ENCODE measurements at regions not wholly inside any gene's neighbourhood (a gene's known extent, or its start where the extent isn't known, plus 50 kb on each side); places are given as distances from the start of the nearest gene placed in this dataset.

GRCh38 chr21:15406791-15407190 is 323.0 kb upstream of the USP25 start:
- Histone ChIP-seq H3K4me1 (replicated peaks in 1 of 2; ENCODE audit: control insufficient read depth in 2 of 2, insufficient read depth in 2 of 2, low read length in 2 of 2) (no peaks in the 10 kb centered on the region), H3K36me3 (ENCODE audit: control insufficient read depth, insufficient read depth, low read length) (no peaks in the 10 kb centered on the region), H3K79me2 (ENCODE audit: control insufficient read depth, insufficient read depth, low read length) (no peaks in the 10 kb centered on the region), H3K27ac (ENCODE audit: extremely low read depth, low read depth, low read length) (no peak overlapping the region), H3K9me1 (ENCODE audit: control insufficient read depth, insufficient read depth, low read length) (no peaks in the 10 kb centered on the region), H3K27me3 (ENCODE audit: control insufficient read depth in 2 of 2, insufficient read depth in 2 of 2, low read length in 2 of 2) (no peaks in the 10 kb centered on the region; a peak in 1 of 5 replicates), H3K9ac (ENCODE audit: insufficient read depth in 1 of 2, low read depth in 2 of 2, low read length in 2 of 2) (no peak overlapping the region), H4K20me1 (replicated peaks; ENCODE audit: control insufficient read depth, insufficient read depth, low read length) (no peaks in the 10 kb centered on the region), H3K4me2 (ENCODE audit: insufficient read depth, low read length) (no peak overlapping the region), H3K4me3 (no peak overlapping the region), H3K9me3 (replicated peaks; ENCODE audit: control insufficient read depth, insufficient read depth, low read depth, low read length) (no peaks in the 10 kb centered on the region), H2AFZ (ENCODE audit: low read depth, low read length) (no peak overlapping the region)
- no peak for TF ChIP-seq ZBTB5 (IDR thresholded peaks at IDR 0.05)
- in situ Hi-C loops (cut with MboI) (no loop called here), intact Hi-C loops (cut with micrococcal nuclease) (no loop called here)
- ATAC-seq (no peak), FAIRE-seq (no peak), DNase-seq (ENCODE audit: extremely low read depth in 1 of 4, low spot score in 3 of 4) (no peak)
- POLR2A ChIA-PET = no interaction called here
- CTCF ChIA-PET (ENCODE audit: low intra/inter-chr PET ratio) = no interaction called here
- BruUV-seq (replicated peaks) = no TSS peak
- WGBS (ENCODE audit: insufficient coverage, low coverage, missing lambda C conversion rate) = 3% methylated on average over 4 of the region's 4 CpGs

- Histone ChIP-seq H4K20me1 (replicated peaks; ENCODE audit: control insufficient read depth, insufficient read depth, low read length) (no peaks in the 10 kb centered on the region), H3K9me3 (replicated peaks; ENCODE audit: control insufficient read depth, insufficient read depth, low read depth, low read length) (no peaks in the 10 kb centered on the region), H3K4me2 (ENCODE audit: insufficient read depth, low read length) (no peak overlapping the region), H3K9ac (ENCODE audit: insufficient read depth in 1 of 2, low read depth in 2 of 2, low read length in 2 of 2) (no peak overlapping the region), H3K4me1 (replicated peaks in 1 of 2; ENCODE audit: control insufficient read depth in 2 of 2, insufficient read depth in 2 of 2, low read length in 2 of 2) (no peaks in the 10 kb centered on the region), H3K27ac (ENCODE audit: extremely low read depth, low read depth, low read length) (no peak overlapping the region), H3K4me3 (no peak overlapping the region), H3K9me1 (ENCODE audit: control insufficient read depth, insufficient read depth, low read length) (no peaks in the 10 kb centered on the region), H3K27me3 (ENCODE audit: control insufficient read depth in 2 of 2, insufficient read depth in 2 of 2, low read length in 2 of 2) (no peaks in the 10 kb centered on the region; a peak in 1 of 5 replicates), H2AFZ (ENCODE audit: low read depth, low read length) (no peak overlapping the region), H3K36me3 (ENCODE audit: control insufficient read depth, insufficient read depth, low read length) (no peaks in the 10 kb centered on the region), H3K79me2 (ENCODE audit: control insufficient read depth, insufficient read depth, low read length) (no peaks in the 10 kb centered on the region)
- ATAC-seq (no peak), FAIRE-seq (no peak), DNase-seq (ENCODE audit: extremely low read depth in 1 of 4, low spot score in 3 of 4) (no peak)
- no TSS peak for BruUV-seq (replicated peaks)
- CTCF ChIA-PET (ENCODE audit: low intra/inter-chr PET ratio) = no interaction called here
- TF ChIP-seq BCL6 (CRISPR knock-in tag; IDR thresholded peaks at IDR 0.05) (no peak), CHD7 (IDR thresholded peaks at IDR 0.05; ENCODE audit: low read depth, low read length) (no peak)
- WGBS (ENCODE audit: insufficient coverage, low coverage, missing lambda C conversion rate) = 15% methylated on average over 5 of the region's 5 CpGs
- intact Hi-C loops (cut with micrococcal nuclease) = no loop called here
- in situ Hi-C loops (cut with MboI) = no loop called here
- POLR2A ChIA-PET = no interaction called here
These were observed 322.2 kb upstream of the USP25 start for GRCh38 chr21:15407585-15407984.
